GM19455 (cell line): ENCODE measurements at regions not wholly inside any gene's neighbourhood (a gene's known extent, or its start where the extent isn't known, plus 50 kb on each side); places are given as distances from the start of the nearest gene placed in this dataset.
"Not testable (repeated sequence)": the region's sequence is repeated elsewhere in the genome, so short reads cannot be mapped to it uniquely, and the experiment has no call there.

Source experiments
- ATAC-seq: cut with Tn5 transposase; IDR thresholded peaks from one replicate; pipeline ENCODE4 v1.9.1; 2021; ENCODE audit not compliant: unreplicated experiment

- ATAC-seq: no peak
These were observed 126.6 kb upstream of the PRKCQ start for GRCh38 chr10:6706725-6707124.

GRCh38 chr10:6704896-6705295, 124.8 kb upstream of the PRKCQ start:
- ATAC-seq: no peak

GRCh38 chr10:6702833-6703232, 122.8 kb upstream of the PRKCQ start:
- ATAC-seq: not testable (repeated sequence)

- no peak for ATAC-seq
These were observed 122.0 kb upstream of the PRKCQ start for GRCh38 chr10:6702030-6702429.

- no peak for ATAC-seq
These were observed 121.2 kb upstream of the PRKCQ start for GRCh38 chr10:6701289-6701688.

DNA sequence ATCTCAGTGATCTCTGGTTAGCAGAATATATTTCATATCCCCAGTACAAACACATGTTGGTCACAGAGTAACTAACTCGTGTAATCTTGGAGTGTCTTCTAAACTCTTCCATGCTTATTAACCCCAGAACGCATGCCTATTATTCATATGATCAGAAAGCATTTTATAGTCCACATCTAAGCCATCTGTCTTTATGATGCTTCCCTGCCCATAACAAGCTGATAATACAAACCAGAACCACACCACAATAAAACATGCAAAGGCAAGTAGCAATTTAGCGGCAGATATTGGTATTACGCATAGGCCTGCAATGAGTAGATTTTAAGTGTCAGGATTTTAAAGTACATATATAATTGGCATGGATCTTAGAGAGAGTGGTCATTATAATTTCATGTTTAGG, 120.0 kb upstream of the PRKCQ start:
- no peak for ATAC-seq

DNA sequence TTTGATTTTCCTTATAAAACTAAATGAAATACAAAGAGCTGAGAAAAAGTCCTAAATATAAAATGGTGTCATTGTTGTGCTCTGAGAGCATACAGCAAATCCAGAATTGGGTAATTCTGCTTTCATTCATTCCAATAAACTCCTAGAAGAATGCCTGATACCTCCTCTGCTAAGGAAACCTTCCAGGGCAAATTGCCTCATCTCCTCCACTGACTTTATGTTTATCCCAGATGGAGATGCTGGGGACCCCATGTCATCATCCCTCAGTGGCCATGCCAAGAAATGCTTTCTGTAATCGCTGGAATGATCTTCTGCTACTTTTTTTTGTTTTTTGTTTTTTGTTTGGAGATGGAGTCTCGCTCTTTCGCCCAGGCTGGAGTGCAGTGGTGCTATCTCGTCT, 119.3 kb upstream of the PRKCQ start:
- no peak for ATAC-seq

DNA sequence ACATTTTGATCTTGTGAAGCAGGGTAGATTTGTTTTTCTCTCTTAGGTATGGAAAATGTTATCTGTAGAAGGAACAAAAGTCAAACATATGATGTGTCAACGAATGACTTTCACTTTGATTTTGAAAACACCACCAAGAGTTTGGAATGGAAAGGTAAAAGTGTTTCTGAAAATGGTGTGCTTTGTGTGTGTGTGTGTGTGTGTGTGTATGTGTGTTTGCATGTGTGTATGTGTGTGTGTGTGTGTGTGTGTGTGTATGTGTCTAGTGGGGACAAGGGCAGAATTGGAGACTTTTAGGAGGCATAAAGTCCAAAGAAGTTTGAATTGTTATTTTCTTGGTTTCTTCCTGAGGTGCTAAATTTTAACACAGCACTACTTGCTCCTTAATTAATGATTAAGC, 115.4 kb upstream of the PRKCQ start:
- ATAC-seq: no peak

DNA sequence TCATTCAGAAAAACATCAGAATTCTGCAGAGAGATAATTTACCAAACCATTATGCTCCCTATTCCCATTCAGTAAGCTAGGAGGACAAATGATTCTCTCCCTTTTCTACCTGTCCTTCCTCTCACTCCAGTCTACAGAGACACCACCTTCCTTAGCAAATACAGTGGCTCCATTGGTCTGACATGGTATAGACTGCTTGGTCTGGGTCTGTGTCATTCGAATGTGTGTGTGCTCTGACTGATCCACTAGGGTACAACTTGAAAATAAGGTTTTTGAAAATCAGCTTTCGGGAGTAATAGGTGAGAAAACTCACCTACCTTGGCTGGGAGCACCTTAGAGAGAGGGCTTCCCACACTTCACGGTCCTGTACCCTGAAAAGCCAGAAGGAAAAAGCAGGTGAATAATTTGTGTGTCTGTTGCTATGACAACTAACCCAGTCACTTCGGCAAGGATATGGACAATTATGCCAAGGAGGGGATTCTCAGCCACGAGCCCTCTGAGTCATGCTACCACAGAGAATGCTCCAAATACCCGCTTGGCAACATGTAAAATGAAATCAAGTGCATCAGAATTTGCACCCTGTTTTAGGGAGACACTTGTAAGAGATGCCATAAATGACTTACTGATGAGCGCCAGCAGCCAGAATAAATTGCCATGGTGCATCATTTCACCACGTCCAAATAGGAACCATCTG, 114.5 kb upstream of the PRKCQ start:
- no peak for ATAC-seq

GRCh38 chr10:6692856-6693255, 112.8 kb upstream of the PRKCQ start:
- ATAC-seq: no peak

- ATAC-seq: no peak
These were observed 112.0 kb upstream of the PRKCQ start for GRCh38 chr10:6692103-6692502.

DNA sequence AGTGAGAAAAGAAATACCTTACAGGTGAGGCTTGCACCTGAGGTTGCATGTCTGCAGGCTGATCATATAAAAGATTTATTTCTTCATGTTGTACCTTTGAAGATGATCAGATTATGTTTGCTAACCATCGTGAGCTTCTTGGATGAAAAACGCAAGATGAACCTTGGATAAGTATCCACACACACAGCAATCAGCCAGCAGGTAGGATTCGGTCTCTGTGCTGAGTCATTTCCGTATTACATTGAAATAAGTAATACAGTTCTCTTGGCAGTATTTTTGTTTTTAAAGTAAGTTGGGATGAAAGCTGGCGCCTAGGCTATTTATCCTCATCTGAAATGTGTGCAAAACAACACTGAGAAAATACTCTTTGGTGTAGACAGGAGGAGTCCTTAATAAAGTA, 109.0 kb upstream of the PRKCQ start:
- no peak for ATAC-seq

DNA sequence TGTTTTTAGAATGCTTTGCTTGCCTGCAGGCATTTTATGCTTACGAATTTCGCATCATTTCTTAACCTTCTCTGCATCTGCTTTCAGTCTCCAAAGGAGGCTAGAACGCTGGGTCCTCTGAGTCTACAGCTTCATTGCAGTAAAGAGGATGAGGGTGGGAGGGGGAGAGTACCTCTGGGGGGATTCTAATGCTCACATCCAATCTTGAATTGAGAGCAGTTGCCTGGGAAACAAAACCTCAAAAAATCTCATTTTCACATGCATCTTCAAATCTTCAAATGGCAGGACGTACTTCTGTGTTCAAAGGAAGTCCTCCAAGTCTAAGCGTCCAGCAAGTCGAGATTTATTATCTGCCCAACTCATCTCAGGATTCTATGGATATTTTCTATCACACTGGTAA, 100.7 kb upstream of the PRKCQ start:
- no peak for ATAC-seq

DNA sequence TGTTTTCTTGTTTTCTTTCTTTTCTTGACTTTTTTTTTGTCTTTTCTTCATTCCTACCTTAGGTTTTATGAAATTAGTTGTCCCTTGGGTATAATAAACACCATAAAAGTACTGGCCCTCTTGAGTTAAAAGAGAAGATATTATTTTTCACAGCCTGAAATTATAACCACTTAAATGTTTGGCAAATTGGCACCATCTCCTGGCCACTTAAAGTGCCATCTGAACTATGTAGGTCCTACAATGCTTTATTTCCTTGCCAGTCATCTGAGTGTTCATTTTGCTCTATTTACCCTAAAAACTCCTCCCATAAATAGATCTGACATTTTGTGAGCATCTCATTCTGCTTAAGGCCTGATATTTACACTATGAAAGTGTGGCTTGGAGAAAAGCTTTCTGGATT, 98.9 kb upstream of the PRKCQ start:
- no peak for ATAC-seq

DNA sequence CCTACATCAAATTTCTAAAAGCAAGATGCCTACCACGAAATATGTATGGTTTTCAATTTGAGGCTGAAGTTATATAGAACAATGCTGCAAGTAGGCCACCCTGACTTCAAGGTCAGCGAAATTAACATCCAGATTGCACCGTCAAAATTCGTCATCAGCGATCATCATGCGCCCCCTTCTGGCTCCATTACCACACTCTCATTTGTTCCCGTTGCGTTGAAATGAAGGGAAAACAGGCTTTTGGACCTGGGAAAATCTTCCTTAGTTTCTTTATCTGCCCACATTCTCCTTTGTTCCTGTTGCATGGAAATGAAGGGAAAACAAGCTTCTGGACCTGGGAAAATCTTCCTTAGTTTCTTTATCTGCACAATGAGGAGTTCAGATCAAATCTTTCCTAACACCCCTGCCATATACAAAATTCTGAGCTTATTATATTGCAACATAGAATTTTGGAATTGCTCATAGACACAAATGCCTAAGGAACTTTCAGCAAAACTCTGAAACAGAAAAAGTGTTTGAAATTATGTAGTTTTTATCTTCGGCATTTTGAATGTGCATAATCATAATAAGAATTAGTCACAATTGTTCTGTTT, 98.2 kb upstream of the PRKCQ start:
- no peak for ATAC-seq

DNA sequence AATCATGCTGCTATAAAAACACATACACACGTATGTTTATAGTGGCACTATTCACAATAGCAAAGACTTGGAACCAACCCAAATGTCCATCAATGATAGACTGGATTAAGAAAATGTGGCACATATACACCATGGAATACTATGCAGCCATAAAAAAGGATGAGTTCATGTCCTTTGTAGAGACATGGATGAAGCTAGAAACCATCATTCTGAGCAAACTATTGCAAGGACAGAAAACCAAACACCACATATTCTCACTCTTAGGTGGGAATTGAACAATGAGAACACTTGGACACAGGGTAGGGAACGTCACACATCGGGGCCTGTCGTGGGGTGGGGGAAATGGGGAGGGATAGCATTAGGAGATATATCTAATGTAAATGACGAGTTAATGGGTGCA, 97.1 kb upstream of the PRKCQ start:
- not testable (repeated sequence) for ATAC-seq

GRCh38 chr10:6674291-6674690, 94.2 kb upstream of the PRKCQ start:
- ATAC-seq: no peak

- no peak for ATAC-seq
These were observed 91.9 kb upstream of the PRKCQ start for GRCh38 chr10:6671976-6672375.

DNA sequence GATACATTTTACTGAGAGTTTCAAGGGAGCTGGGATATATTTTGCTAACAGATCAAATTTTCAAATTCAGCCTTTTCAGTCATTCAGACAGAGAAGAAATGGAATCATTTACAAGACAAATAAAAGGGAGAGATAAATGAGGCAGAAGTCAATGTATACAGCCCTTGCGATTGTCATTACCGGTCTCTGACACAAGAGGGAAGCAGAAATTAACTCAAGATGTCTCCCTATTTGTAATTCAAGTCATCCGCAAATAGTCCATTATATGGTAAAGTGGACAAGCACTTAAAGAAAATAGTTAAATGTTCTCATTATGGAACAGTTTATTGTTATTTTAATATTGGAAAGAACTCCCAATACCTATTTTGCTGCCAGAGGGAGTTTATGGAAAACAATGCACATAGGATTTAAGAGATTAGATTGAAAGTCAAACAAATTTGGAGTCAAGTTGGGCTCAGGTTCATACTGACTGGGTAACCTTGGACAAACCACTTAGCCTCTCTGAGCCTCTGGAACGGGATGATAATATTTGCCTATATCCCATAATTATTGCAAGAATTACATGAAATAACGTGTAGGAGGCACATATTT, 89.3 kb upstream of the PRKCQ start:
- no peak for ATAC-seq

DNA sequence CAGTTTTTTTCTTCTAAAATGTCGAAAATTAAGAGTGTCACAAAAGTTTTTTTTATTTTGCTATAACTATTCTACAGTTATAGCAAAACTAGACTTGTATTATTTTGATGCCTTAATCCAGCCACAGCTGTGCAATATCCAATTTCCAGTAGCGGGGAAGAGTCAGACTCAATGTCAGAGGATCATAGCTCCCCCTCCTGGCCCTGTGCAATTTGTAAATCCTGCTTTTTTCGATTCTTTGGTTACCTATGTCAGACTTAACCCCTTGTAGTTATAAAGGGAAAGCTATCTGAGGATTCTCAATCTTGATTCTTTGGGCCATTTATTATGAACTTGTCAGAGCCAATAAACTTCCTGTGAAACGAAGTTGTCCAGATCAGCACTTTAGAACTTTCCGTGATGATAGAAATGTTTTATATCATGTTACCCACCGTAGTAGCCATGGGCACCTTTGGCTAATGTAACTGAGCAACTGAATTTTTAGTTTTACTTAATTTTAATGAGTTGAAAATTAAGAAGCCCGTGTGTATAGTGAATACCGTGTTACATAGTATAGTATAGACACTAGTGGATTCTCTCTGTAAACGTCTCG, 87.7 kb upstream of the PRKCQ start:
- no peak for ATAC-seq

- ATAC-seq: no peak
These were observed 87.1 kb upstream of the PRKCQ start for GRCh38 chr10:6667150-6667549.

GRCh38 chr10:6665847-6666246, 85.8 kb upstream of the PRKCQ start:
- ATAC-seq: no peak
